K562 (cell line): ENCODE measurements at regions not wholly inside any gene's neighbourhood (a gene's known extent, or its start where the extent isn't known, plus 50 kb on each side); places are given as distances from the start of the nearest gene placed in this dataset.

Source experiments
- ATAC-seq: fragments of 200-7000 bp; cut with Tn5 transposase; 3 replicates; pipeline ENCODE4 v1.9.1; 2020; ENCODE audit warnings: moderate library complexity
- BruUV-seq: library from RNA; stranded (reverse); fragments of 400-500 nt; replicated peaks from 2 replicates; lab custom pipeline; 2021; lab: Mats Ljungman, UMichigan
- CTCF ChIA-PET: fragments of 300-600 bp; formaldehyde crosslinking; extraction: SDS; loops from one replicate; lab custom pipeline; 2021; ENCODE audit warnings: low intra/inter-chr PET ratio; lab: Yijun Ruan, JAX
- POLR2A ChIA-PET: fragments of 300-600, 350-650 bp; sonication (Branson Sonifier 250); formaldehyde crosslinking; extraction: SDS; loops from one replicate; lab custom pipeline; 2021; ENCODE audit warnings: antibody characterized with exemption, inconsistent platforms; lab: Yijun Ruan, JAX
- DNase-seq, 4 experiments: peaks; one replicate each; pipeline versions ENCODE4 v3.0.0 to v3.0.0-alpha.2; 2011 to 2018; ENCODE audit warnings: low spot score in 3 of 4, mixed read lengths in 3 of 4; ENCODE audit errors: extremely low read depth in 1 of 4
- FAIRE-seq: peaks from 2 replicates; lab custom pipeline; 2011; peaks lifted over from hg19 to GRCh38; lab: Jason Lieb, UNC
- H2AFZ ChIP-seq: 2 replicates; pipeline ENCODE4 v1.6.0; 2011; ENCODE audit warnings: low read depth, low read length, control low read depth, inconsistent platforms
- H3K27ac ChIP-seq: fragments of 200-600 bp; 3 replicates; pipeline ENCODE4 v1.8.0; 2011; ENCODE audit warnings: low read depth, mild to moderate bottlenecking, control low read depth, inconsistent platforms, low read length, moderate library complexity, mixed read lengths; ENCODE audit errors: extremely low read depth
- H3K27me3 ChIP-seq, 2 experiments: fragments of 300-600 bp in 1 of 2; 2 replicates in 1 of 2; 3 replicates in 1 of 2; pipeline versions ENCODE4 v1.6.0 to v1.8.0; 2011; ENCODE audit warnings: inconsistent platforms in 2 of 2, low read length in 2 of 2, mild to moderate bottlenecking in 1 of 2, mixed read lengths in 1 of 2, moderate library complexity in 1 of 2; ENCODE audit not compliant: control insufficient read depth in 2 of 2, insufficient read depth in 2 of 2
- H3K36me3 ChIP-seq: fragments of 300-600 bp; 3 replicates; pipeline ENCODE4 v1.8.0; 2011; ENCODE audit warnings: mild to moderate bottlenecking, low read length, inconsistent platforms; ENCODE audit not compliant: control insufficient read depth, insufficient read depth
- H3K4me1 ChIP-seq, 2 experiments: fragments of 200-600 bp in 1 of 2; replicated peaks in 1 of 2; 2 replicates in 1 of 2; 3 replicates in 1 of 2; pipeline versions ENCODE4 v1.5.1 to v1.8.0; 2011; ENCODE audit warnings: inconsistent platforms in 2 of 2, low read length in 2 of 2, mild to moderate bottlenecking in 1 of 2, mixed read lengths in 1 of 2, moderate library complexity in 1 of 2; ENCODE audit not compliant: control insufficient read depth in 2 of 2, insufficient read depth in 2 of 2
- H3K4me2 ChIP-seq: 2 replicates; pipeline ENCODE4 v1.6.1; 2011; ENCODE audit warnings: low read length, control low read depth, inconsistent platforms, mixed read lengths; ENCODE audit not compliant: insufficient read depth
- H3K4me3 ChIP-seq: fragments of 200-600 bp; sonication (generic), shearing (Covaris generic); 2 replicates; pipeline ENCODE4 v1.5.1; 2016; ENCODE audit warnings: control low read depth, inconsistent platforms
- H3K79me2 ChIP-seq: fragments of 200-600 bp; 3 replicates; pipeline ENCODE4 v1.8.0; 2011; ENCODE audit warnings: low read length, inconsistent platforms; ENCODE audit not compliant: control insufficient read depth, insufficient read depth
- H3K9ac ChIP-seq, 2 experiments: 2 replicates each; pipeline versions ENCODE4 v1.6.0 to v1.6.1; 2011; ENCODE audit warnings: low read depth in 2 of 2, low read length in 2 of 2, control low read depth in 1 of 2, inconsistent platforms in 1 of 2, mild to moderate bottlenecking in 1 of 2, mixed read lengths in 1 of 2; ENCODE audit not compliant: insufficient read depth in 1 of 2
- H3K9me1 ChIP-seq: one replicate; pipeline ENCODE4 v1.6.0; 2011; ENCODE audit warnings: inconsistent platforms, mild to moderate bottlenecking, low read length, moderate library complexity; ENCODE audit not compliant: control insufficient read depth, insufficient read depth
- H3K9me3 ChIP-seq: replicated peaks from 2 replicates; pipeline ENCODE4 v1.5.1; 2011; ENCODE audit warnings: low read depth, low read length, inconsistent platforms; ENCODE audit not compliant: control insufficient read depth, insufficient read depth
- H4K20me1 ChIP-seq: replicated peaks from 2 replicates; pipeline ENCODE4 v1.6.1; 2011; ENCODE audit warnings: low read length, inconsistent platforms, mixed read lengths; ENCODE audit not compliant: control insufficient read depth, insufficient read depth
- CSDE1 ChIP-seq, 2 experiments: fragments of 450-650 bp; IDR thresholded peaks; 2 replicates each; pipeline ENCODE4 v1.6.1; 2016; ENCODE audit warnings: mild to moderate bottlenecking in 1 of 2
- ETS2 ChIP-seq: IDR thresholded peaks from 2 replicates; pipeline ENCODE4 v1.6.1; 2016; ENCODE audit warnings: borderline replicate concordance, missing genetic modification characterization, mild to moderate bottlenecking, moderate library complexity, missing compliant biosample characterization; ENCODE audit not compliant: poor library complexity, severe bottlenecking
- GMEB1 ChIP-seq: fragments of 250-450 bp; sonication (Bioruptor Pico); IDR thresholded peaks from 2 replicates; pipeline ENCODE4 v1.4.0; 2020; ENCODE audit warnings: mild to moderate bottlenecking
- NCOA2 ChIP-seq, 2 experiments: fragments of 450-650 bp; IDR thresholded peaks; 2 replicates each; pipeline ENCODE4 v1.6.1; 2018; ENCODE audit warnings: mild to moderate bottlenecking in 2 of 2, moderate library complexity in 1 of 2; ENCODE audit not compliant: partially characterized antibody in 2 of 2
- NR2F6 ChIP-seq: fragments of 450-650 bp; formaldehyde crosslinking; IDR thresholded peaks from 2 replicates; pipeline ENCODE4 v1.4.0; 2020; ENCODE audit warnings: mild to moderate bottlenecking
- NR3C1 ChIP-seq: sonication (generic); formaldehyde crosslinking; IDR thresholded peaks from 2 replicates; pipeline ENCODE4 v1.8.1; 2022; ENCODE audit warnings: missing genetic modification reagents
- POLR2G ChIP-seq: fragments of 200-400 bp; formaldehyde crosslinking; IDR thresholded peaks from 2 replicates; pipeline ENCODE4 v1.6.1; 2017; ENCODE audit warnings: low read depth, mild to moderate bottlenecking, antibody characterized with exemption, low read length, moderate library complexity
- SMAD4 ChIP-seq: fragments of 250-450 bp; sonication (Bioruptor Pico); conservative IDR thresholded peaks from 2 replicates; pipeline ENCODE4 v1.8.0; 2021; ENCODE audit warnings: inconsistent platforms, mild to moderate bottlenecking, moderate library complexity
- ZNF785 ChIP-seq: fragments of 250-450 bp; sonication (Bioruptor Pico); IDR thresholded peaks from 2 replicates; pipeline ENCODE4 v1.4.0; 2020; ENCODE audit warnings: mild to moderate bottlenecking
- WGBS: fragments of 100-300 bp; shearing (Covaris generic); methylation state at CpG from one replicate; pipeline ENCODE4 v1.1.6; 2016; ENCODE audit warnings: low coverage, mixed read lengths; ENCODE audit not compliant: insufficient coverage; ENCODE audit errors: missing lambda C conversion rate; 5-methylcytosine and 5-hydroxymethylcytosine counted together
- in situ Hi-C: fragments of 300-500 bp; cut with MboI; formaldehyde crosslinking; loops from 4 replicates; pipeline ENCODE4 v1.15.0; 2018; ENCODE audit warnings: inconsistent platforms, mixed read lengths
- intact Hi-C: fragments of 100-400 bp; cut with micrococcal nuclease; formaldehyde crosslinking; loops from 2 replicates; pipeline ENCODE4 v1.14.2; 2022
- TF ChIP-seq, protein P1 (sequence below): sonication (generic); formaldehyde crosslinking; IDR thresholded peaks from 2 replicates; pipeline ENCODE4 v1.4.0; 2020; ENCODE audit warnings: mild to moderate bottlenecking, missing genetic modification reagents

DNA sequence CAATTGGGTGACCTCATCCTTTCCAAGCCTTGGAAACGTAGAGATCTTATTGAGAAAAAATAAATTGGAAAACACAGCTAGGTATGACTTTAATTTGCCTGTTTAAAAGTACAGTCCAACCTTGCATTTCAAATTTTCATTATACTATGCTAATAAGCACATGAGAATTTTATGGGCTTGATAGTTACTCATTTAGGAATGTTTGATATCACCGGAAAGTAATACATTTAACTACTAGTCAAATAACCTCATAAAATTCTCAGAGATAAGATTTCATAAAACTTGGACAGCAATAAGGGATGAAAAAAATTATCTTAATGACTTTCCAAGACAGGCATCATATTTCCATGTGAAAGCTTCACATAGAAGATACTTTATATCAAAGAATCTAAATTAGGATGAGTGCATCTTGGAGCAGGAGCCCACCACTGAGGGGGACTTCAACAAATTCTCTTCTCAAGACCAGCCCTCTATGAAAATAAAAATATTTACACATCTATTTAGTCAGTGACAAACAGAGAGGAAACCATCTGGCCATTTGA is 236.3 kb downstream of the EPHA7 start:
- Histone ChIP-seq H3K27me3 (no peaks in the 10 kb centered on the region), H2AFZ (no peak overlapping the region), H3K27ac (no peak overlapping the region), H3K4me3 (no peak overlapping the region), H3K79me2 (no peaks in the 10 kb centered on the region), H3K4me1 (no peaks in the 10 kb centered on the region), H3K9me1 (no peaks in the 10 kb centered on the region), H3K36me3 (no peaks in the 10 kb centered on the region), H4K20me1 (no peaks in the 10 kb centered on the region), H3K4me2 (no peak overlapping the region), H3K9me3 (no peaks in the 10 kb centered on the region), H3K9ac (no peak overlapping the region)
- WGBS = 4% methylated on average over 2 of the region's 2 CpGs
- intact Hi-C loops = no loop called here
- DNase-seq (no peak), ATAC-seq (no peak), FAIRE-seq (no peak)
- in situ Hi-C loops = no loop called here
- no peak for TF ChIP-seq NR2F6 (CRISPR knock-in tag)
- TF ChIP-seq CSDE1 (IDR thresholded peaks at IDR 0.05) = no peak
- no TSS peak for BruUV-seq
- POLR2A ChIA-PET = interaction anchor here (0.7 kb wide), 1 partner anchor 577 kb away, joined by 3 read pairs; no protein-coding TSS in a partner anchor
- CTCF ChIA-PET = interaction anchor here (0.6 kb wide), 1 partner anchor 1945 kb away, joined by 3 read pairs; no protein-coding TSS in a partner anchor

- Histone ChIP-seq H3K9me1 (no peaks in the 10 kb centered on the region), H3K36me3 (no peaks in the 10 kb centered on the region), H3K4me2 (no peak overlapping the region), H3K9me3 (no peaks in the 10 kb centered on the region), H3K27ac (no peak overlapping the region), H3K9ac (no peak overlapping the region), H2AFZ (no peak overlapping the region), H4K20me1 (no peaks in the 10 kb centered on the region), H3K27me3 (no peaks in the 10 kb centered on the region), H3K4me1 (no peaks in the 10 kb centered on the region), H3K79me2 (no peaks in the 10 kb centered on the region), H3K4me3 (no peak overlapping the region)
- POLR2A ChIA-PET = no interaction called here
- no peak for FAIRE-seq
- ATAC-seq = no peak
- intact Hi-C loops = no loop called here
- 0% methylated on average over 2 of the region's 2 CpGs for WGBS
- BruUV-seq = no TSS peak
- no peak for DNase-seq
- CTCF ChIA-PET = no interaction called here
- in situ Hi-C loops = no loop called here
- no peak for TF ChIP-seq GMEB1
- TF ChIP-seq, protein P1, sequence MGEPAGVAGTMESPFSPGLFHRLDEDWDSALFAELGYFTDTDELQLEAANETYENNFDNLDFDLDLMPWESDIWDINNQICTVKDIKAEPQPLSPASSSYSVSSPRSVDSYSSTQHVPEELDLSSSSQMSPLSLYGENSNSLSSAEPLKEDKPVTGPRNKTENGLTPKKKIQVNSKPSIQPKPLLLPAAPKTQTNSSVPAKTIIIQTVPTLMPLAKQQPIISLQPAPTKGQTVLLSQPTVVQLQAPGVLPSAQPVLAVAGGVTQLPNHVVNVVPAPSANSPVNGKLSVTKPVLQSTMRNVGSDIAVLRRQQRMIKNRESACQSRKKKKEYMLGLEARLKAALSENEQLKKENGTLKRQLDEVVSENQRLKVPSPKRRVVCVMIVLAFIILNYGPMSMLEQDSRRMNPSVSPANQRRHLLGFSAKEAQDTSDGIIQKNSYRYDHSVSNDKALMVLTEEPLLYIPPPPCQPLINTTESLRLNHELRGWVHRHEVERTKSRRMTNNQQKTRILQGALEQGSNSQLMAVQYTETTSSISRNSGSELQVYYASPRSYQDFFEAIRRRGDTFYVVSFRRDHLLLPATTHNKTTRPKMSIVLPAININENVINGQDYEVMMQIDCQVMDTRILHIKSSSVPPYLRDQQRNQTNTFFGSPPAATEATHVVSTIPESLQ (CRISPR knock-in tag) = no peak
- no peak for TF ChIP-seq SMAD4 (CRISPR knock-in tag)
- no peak for TF ChIP-seq NCOA2 (IDR thresholded peaks at IDR 0.05; ENCODE audit: partially characterized antibody in 2 of 2)
- no peak for TF ChIP-seq NR3C1 (CRISPR knock-in tag)
- TF ChIP-seq ZNF785 = no peak
- TF ChIP-seq ETS2 (tag) = no peak
- no peak for TF ChIP-seq POLR2G
Measured at GRCh38 chr6:93177918-93178317, 241.4 kb downstream of the EPHA7 start.
